Neuronal stem cell (in vitro differentiated cells): ENCODE measurements at regions not wholly inside any gene's neighbourhood (a gene's known extent, or its start where the extent isn't known, plus 50 kb on each side); places are given as distances from the start of the nearest gene placed in this dataset.

ENCODE experiments used
- DNase-seq: peaks from one replicate; pipeline ENCODE4 v3.0.0-alpha.2; 2013; ENCODE audit warnings: low spot score
- H2AFZ ChIP-seq: one replicate; pipeline ENCODE4 v1.6.1; 2013; ENCODE audit warnings: mild to moderate bottlenecking, low read length, inconsistent platforms
- H2AK5ac ChIP-seq: 2 replicates; pipeline ENCODE4 v1.6.1; 2013; ENCODE audit warnings: low read depth, mild to moderate bottlenecking, inconsistent platforms, low read length, moderate library complexity, mixed read lengths
- H2BK120ac ChIP-seq: 2 replicates; pipeline ENCODE4 v1.6.1; 2013; ENCODE audit warnings: low read depth, mild to moderate bottlenecking, inconsistent platforms, low read length, moderate library complexity, mixed read lengths
- H2BK12ac ChIP-seq: one replicate; pipeline ENCODE4 v1.6.1; 2013; ENCODE audit warnings: low read length, inconsistent platforms
- H2BK15ac ChIP-seq: 2 replicates; pipeline ENCODE4 v1.6.1; 2013; ENCODE audit warnings: mild to moderate bottlenecking, low read length, inconsistent platforms, mixed read lengths
- H2BK5ac ChIP-seq: one replicate; pipeline ENCODE4 v1.6.1; 2013; ENCODE audit warnings: inconsistent platforms, mild to moderate bottlenecking, low read length, moderate library complexity
- H3K14ac ChIP-seq: one replicate; pipeline ENCODE4 v1.6.1; 2013; ENCODE audit warnings: low read length, inconsistent platforms
- H3K18ac ChIP-seq: 2 replicates; pipeline ENCODE4 v1.6.1; 2013; ENCODE audit warnings: low read length, inconsistent platforms
- H3K23ac ChIP-seq: 2 replicates; pipeline ENCODE4 v1.6.1; 2013; ENCODE audit warnings: low read depth, mild to moderate bottlenecking, mixed read lengths, low read length, inconsistent platforms; ENCODE audit not compliant: poor library complexity
- H3K27ac ChIP-seq: replicated peaks from 3 replicates; pipeline ENCODE4 v1.5.1; 2013; ENCODE audit warnings: low read length, inconsistent platforms
- H3K27me3 ChIP-seq, 3 experiments: 2 replicates each; pipeline ENCODE4 v1.6.1; 2013; ENCODE audit warnings: low read length in 3 of 3, mild to moderate bottlenecking in 2 of 3, inconsistent platforms in 1 of 3, low read depth in 1 of 3, mixed read lengths in 1 of 3, moderate library complexity in 1 of 3; ENCODE audit not compliant: control insufficient read depth in 3 of 3, insufficient read depth in 3 of 3
- H3K36me3 ChIP-seq, 2 donors: replicated peaks in 1 of 2; 2 replicates each; pipeline ENCODE4 v1.6.1; 2013; ENCODE audit warnings: low read length in 2 of 2; ENCODE audit not compliant: control insufficient read depth in 2 of 2, insufficient read depth in 2 of 2
- H3K4ac ChIP-seq: 2 replicates; pipeline ENCODE4 v1.6.1; 2013; ENCODE audit warnings: inconsistent platforms, mild to moderate bottlenecking, low read length, moderate library complexity
- H3K4me1 ChIP-seq, 2 donors: 1 replicate in 1 of 2; 2 replicates in 1 of 2; pipeline ENCODE4 v1.6.1; 2013; ENCODE audit warnings: low read length in 2 of 2, low read depth in 1 of 2; ENCODE audit not compliant: control insufficient read depth in 2 of 2, insufficient read depth in 1 of 2
- H3K4me2 ChIP-seq: one replicate; pipeline ENCODE4 v1.6.1; 2013; ENCODE audit warnings: mild to moderate bottlenecking, low read length, inconsistent platforms; ENCODE audit not compliant: insufficient read depth, poor library complexity, severe bottlenecking
- H3K4me3 ChIP-seq, 2 donors: 2 replicates each; pipeline ENCODE4 v1.5.1; 2013; ENCODE audit warnings: low read length in 2 of 2, mild to moderate bottlenecking in 2 of 2, inconsistent platforms in 1 of 2, moderate library complexity in 1 of 2
- H3K79me1 ChIP-seq: one replicate; pipeline ENCODE4 v1.6.1; 2013; ENCODE audit warnings: low read depth, mild to moderate bottlenecking, inconsistent platforms, low read length, moderate library complexity
- H3K9ac ChIP-seq: one replicate; pipeline ENCODE4 v1.6.1; 2013; ENCODE audit warnings: mild to moderate bottlenecking, low read depth, low read length, inconsistent platforms; ENCODE audit not compliant: poor library complexity
- H3K9me3 ChIP-seq, 2 donors: replicated peaks in 1 of 2; 2 replicates each; pipeline versions ENCODE3 to v1.6.1; 2013; ENCODE audit warnings: low read length in 2 of 2, mild to moderate bottlenecking in 2 of 2, inconsistent platforms in 1 of 2, low read depth in 1 of 2, mixed read lengths in 1 of 2, moderate library complexity in 1 of 2; ENCODE audit not compliant: control insufficient read depth in 2 of 2, insufficient read depth in 1 of 2
- H4K8ac ChIP-seq: one replicate; pipeline ENCODE4 v1.6.1; 2013; ENCODE audit warnings: low read depth, mild to moderate bottlenecking, inconsistent platforms, low read length, moderate library complexity
- H4K91ac ChIP-seq: one replicate; pipeline ENCODE4 v1.6.1; 2013; ENCODE audit warnings: low read length, low read depth, mild to moderate bottlenecking, inconsistent platforms; ENCODE audit not compliant: poor library complexity
- WGBS, 2 donors: extraction: QIAGEN DNeasy Blood & Tissue Kit; methylation state at CpG; one replicate each; pipeline ENCODE4 v1.1.7; 2013; ENCODE audit warnings: missing lambda C conversion rate in 2 of 2, mixed read lengths in 1 of 2; ENCODE audit not compliant: insufficient read length in 2 of 2, insufficient replicate concordance in 1 of 2; ENCODE audit errors: extremely low coverage in 2 of 2; 5-methylcytosine and 5-hydroxymethylcytosine counted together

DNA sequence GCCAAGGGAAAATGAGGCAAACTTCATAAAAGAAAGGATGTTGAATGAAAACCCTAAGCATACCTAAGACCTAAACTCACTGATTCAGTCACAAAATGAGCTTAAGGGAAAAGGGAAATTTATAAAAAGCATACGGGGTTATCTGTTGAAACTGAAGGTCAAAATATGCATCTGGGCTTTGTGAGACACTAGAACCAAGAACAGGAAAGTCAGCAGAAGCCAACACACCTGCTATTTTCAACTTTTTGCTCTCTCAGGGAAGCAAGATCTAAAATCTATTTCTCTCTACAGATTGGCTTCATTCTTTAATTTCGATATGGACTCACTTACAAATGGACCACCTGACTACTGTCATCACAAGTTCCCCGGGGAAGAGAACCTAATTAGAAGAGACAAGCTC, 338.6 kb upstream of the NECTIN3 start:
- no peak for DNase-seq
- H3K27ac ChIP-seq, result no peak overlapping the region
- no CpG with 5 or more reads among the region's 3 CpGs for WGBS, 2 donors
- H3K18ac ChIP-seq, result no peak overlapping the region
- no peak overlapping the region for H2BK12ac ChIP-seq
- H3K36me3 ChIP-seq, result no peaks in the 10 kb centered on the region
- H2BK5ac ChIP-seq, result no peak overlapping the region
- no peak overlapping the region for H4K8ac ChIP-seq
- no peaks in the 10 kb centered on the region for H3K4me1 ChIP-seq
- H2AFZ ChIP-seq, result no peak overlapping the region
- H3K27me3 ChIP-seq, result no peaks in the 10 kb centered on the region
- no peak overlapping the region for H2AK5ac ChIP-seq
- no peaks in the 10 kb centered on the region for H3K79me1 ChIP-seq
- no peak overlapping the region for H4K91ac ChIP-seq
- H2BK15ac ChIP-seq, result no peak overlapping the region
- no peak overlapping the region for H3K9ac ChIP-seq
- no peak overlapping the region for H3K4me3 ChIP-seq
- H3K14ac ChIP-seq, result no peak overlapping the region
- no peak overlapping the region for H3K4ac ChIP-seq
- no peaks in the 10 kb centered on the region for H3K9me3 ChIP-seq
- H3K4me2 ChIP-seq, result no peak overlapping the region
- H3K23ac ChIP-seq, result no peak overlapping the region
- H2BK120ac ChIP-seq, result no peak overlapping the region

- no peaks in the 10 kb centered on the region for H3K27me3 ChIP-seq
- no peak overlapping the region for H2BK15ac ChIP-seq
- no peak overlapping the region for H4K8ac ChIP-seq
- no peak overlapping the region for H3K18ac ChIP-seq
- no peak overlapping the region for H3K4ac ChIP-seq
- no peak overlapping the region for H4K91ac ChIP-seq
- no peak overlapping the region for H3K23ac ChIP-seq
- no peak overlapping the region for H2AFZ ChIP-seq
- no peak overlapping the region for H3K27ac ChIP-seq
- no peak for DNase-seq
- H2BK12ac ChIP-seq, result no peak overlapping the region
- H3K9me3 ChIP-seq, result no peaks in the 10 kb centered on the region
- no peak overlapping the region for H2BK5ac ChIP-seq
- no peak overlapping the region for H3K9ac ChIP-seq
- H3K79me1 ChIP-seq, result no peaks in the 10 kb centered on the region
- no peak overlapping the region for H3K14ac ChIP-seq
- no peak overlapping the region for H3K4me3 ChIP-seq
- no peak overlapping the region for H2AK5ac ChIP-seq
- no peaks in the 10 kb centered on the region for H3K4me1 ChIP-seq
- no peak overlapping the region for H2BK120ac ChIP-seq
- no peaks in the 10 kb centered on the region for H3K36me3 ChIP-seq
- no CpG with 5 or more reads among the region's 5 CpGs for WGBS, 2 donors
- no peak overlapping the region for H3K4me2 ChIP-seq
Measured at GRCh38 chr3:110734524-110734923, 337.1 kb upstream of the NECTIN3 start.

- Histone ChIP-seq H4K8ac (no peak overlapping the region), H3K27ac (no peak overlapping the region), H3K4me3 (no peak overlapping the region), H3K9me3 (no peaks in the 10 kb centered on the region), H2BK15ac (no peak overlapping the region), H3K4me2 (no peak overlapping the region), H3K9ac (no peak overlapping the region), H2BK12ac (no peak overlapping the region), H3K14ac (no peak overlapping the region), H4K91ac (no peak overlapping the region), H3K36me3 (no peaks in the 10 kb centered on the region), H3K79me1 (no peaks in the 10 kb centered on the region), H3K4ac (no peak overlapping the region), H3K27me3 (no peaks in the 10 kb centered on the region), H2BK120ac (no peak overlapping the region), H3K18ac (no peak overlapping the region), H2AK5ac (no peak overlapping the region), H2AFZ (no peak overlapping the region), H2BK5ac (no peak overlapping the region), H3K23ac (no peak overlapping the region), H3K4me1 (no peaks in the 10 kb centered on the region)
- DNase-seq, result no peak
- WGBS, 2 donors, result no CpG with 5 or more reads among the region's 1 CpG
Measured at GRCh38 chr3:110736332-110736731, 335.3 kb upstream of the NECTIN3 start.

DNA sequence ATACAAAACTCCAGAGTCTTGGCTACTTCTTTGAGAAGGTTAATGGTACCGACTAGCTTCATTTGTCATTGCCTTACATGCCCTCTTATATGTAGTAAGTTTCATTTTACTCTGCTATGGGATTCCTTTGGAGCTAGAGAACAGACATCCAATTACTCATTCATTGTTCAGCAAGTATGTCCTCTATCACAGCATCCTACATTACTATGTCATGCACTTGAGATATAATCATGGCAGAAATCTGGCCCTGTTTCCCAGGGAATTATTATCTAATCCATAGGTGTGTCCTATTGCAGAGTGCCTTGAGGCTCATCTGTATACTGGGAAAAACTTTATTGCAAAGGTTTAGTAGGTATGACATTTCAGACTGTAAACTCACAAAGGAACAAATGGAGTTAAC, 333.1 kb upstream of the NECTIN3 start:
- no peak overlapping the region for H3K4me2 ChIP-seq
- no peaks in the 10 kb centered on the region for H3K79me1 ChIP-seq
- no peaks in the 10 kb centered on the region for H3K27me3 ChIP-seq
- H3K23ac ChIP-seq, result no peak overlapping the region
- WGBS, 2 donors, result no CpG with 5 or more reads among the region's 1 CpG
- H3K4ac ChIP-seq, result no peak overlapping the region
- no peak overlapping the region for H3K14ac ChIP-seq
- no peak overlapping the region for H2BK12ac ChIP-seq
- H4K8ac ChIP-seq, result no peak overlapping the region
- H3K9ac ChIP-seq, result no peak overlapping the region
- H2BK15ac ChIP-seq, result no peak overlapping the region
- no peaks in the 10 kb centered on the region for H3K36me3 ChIP-seq
- H2BK5ac ChIP-seq, result no peak overlapping the region
- no peak overlapping the region for H2AFZ ChIP-seq
- H3K4me1 ChIP-seq, result no peaks in the 10 kb centered on the region
- no peaks in the 10 kb centered on the region for H3K9me3 ChIP-seq
- no peak overlapping the region for H3K18ac ChIP-seq
- H2BK120ac ChIP-seq, result no peak overlapping the region
- H2AK5ac ChIP-seq, result no peak overlapping the region
- no peak overlapping the region for H3K27ac ChIP-seq
- no peak overlapping the region for H4K91ac ChIP-seq
- DNase-seq, result no peak
- H3K4me3 ChIP-seq, result no peak overlapping the region
